GM12892 (cell line): ENCODE measurements at regions not wholly inside any gene's neighbourhood (a gene's known extent, or its start where the extent isn't known, plus 50 kb on each side); places are given as distances from the start of the nearest gene placed in this dataset.

Experiments used
- POLR2A ChIP-seq: IDR thresholded peaks from 2 replicates; pipeline ENCODE4 v1.6.1; 2011; ENCODE audit warnings: low read depth, low read length, control low read depth
- POLR2AphosphoS5 ChIP-seq: IDR thresholded peaks from 2 replicates; pipeline ENCODE4 v1.6.1; 2011; ENCODE audit warnings: low read depth, low read length, control low read depth
- TAF1 ChIP-seq: IDR thresholded peaks from 2 replicates; pipeline ENCODE4 v1.6.1; 2011; ENCODE audit warnings: low read depth, mild to moderate bottlenecking, control low read depth, low read length, borderline replicate concordance

DNA sequence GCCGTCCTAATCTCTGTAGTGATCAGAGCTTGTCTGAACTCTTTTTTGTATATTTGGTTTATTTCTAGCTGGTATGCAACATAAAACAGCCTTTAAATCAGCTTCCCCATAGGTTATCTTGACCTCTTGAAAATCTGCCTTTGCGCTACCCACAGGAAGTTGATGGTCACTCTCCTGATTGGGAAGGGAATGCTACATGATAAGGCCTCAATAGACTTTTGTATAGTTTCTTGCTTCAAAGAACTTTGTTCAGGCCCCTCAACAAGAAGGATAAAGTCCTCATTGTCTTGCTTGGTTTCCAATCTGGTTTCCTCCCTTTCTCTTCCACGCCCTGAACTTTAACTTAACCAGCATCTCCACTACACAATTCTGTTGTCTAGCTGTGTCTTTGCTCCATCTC is 95.4 kb upstream of the TENT5A start:
- TF ChIP-seq TAF1 (no peak), POLR2A (no peak), POLR2AphosphoS5 (no peak)
